A549 (cell line): ENCODE measurements at regions not wholly inside any gene's neighbourhood (a gene's known extent, or its start where the extent isn't known, plus 50 kb on each side); places are given as distances from the start of the nearest gene placed in this dataset.

Experiments
- ATAC-seq, 2 experiments: fragments of 200-7000 bp in 1 of 2; fragments of >200 bp in 1 of 2; cut with Nextera tagmentation in 1 of 2; cut with Tn5 transposase in 1 of 2; 3 replicates each; pipeline versions ENCODE4 v1.8.0 to v1.9.1; 2018 to 2020; ENCODE audit warnings: mild to moderate bottlenecking in 1 of 2, moderate library complexity in 1 of 2
- CTCF ChIA-PET: fragments of 300-600 bp; sonication (Branson Sonifier 250); formaldehyde crosslinking; extraction: SDS; loops from one replicate; lab custom pipeline; 2021; ENCODE audit warnings: antibody characterized with exemption, inconsistent platforms; lab: Yijun Ruan, JAX
- POLR2A ChIA-PET: fragments of 350-600 bp; formaldehyde crosslinking; extraction: SDS; loops from one replicate; lab custom pipeline; 2021; ENCODE audit warnings: antibody characterized with exemption, inconsistent platforms; lab: Yijun Ruan, JAX
- DNase-seq, 2 experiments: peaks; one replicate each; pipeline versions ENCODE4 v3.0.0 to v3.0.0-alpha.2; 2011 to 2016; ENCODE audit warnings: low read depth in 1 of 2, low spot score in 1 of 2
- FAIRE-seq: peaks from 2 replicates; lab custom pipeline; 2011; peaks lifted over from hg19 to GRCh38; lab: Jason Lieb, UNC
- H3K27ac ChIP-seq, 2 experiments: fragments of >200 bp; sonication (Bioruptor Twin); formaldehyde crosslinking; 3 replicates each; pipeline ENCODE4 v1.5.1; 2016 to 2017
- H3K4me1 ChIP-seq: fragments of >200 bp; sonication (Bioruptor Twin); formaldehyde crosslinking; 3 replicates; pipeline ENCODE4 v1.6.1; 2016
- H3K4me2 ChIP-seq: fragments of >200 bp; sonication (Bioruptor Twin); formaldehyde crosslinking; 3 replicates; pipeline ENCODE4 v1.6.1; 2016
- H3K4me3 ChIP-seq: fragments of >200 bp; sonication (Bioruptor Twin); formaldehyde crosslinking; 3 replicates; pipeline ENCODE4 v1.5.1; 2016
- H3K9me3 ChIP-seq: fragments of >200 bp; sonication (Bioruptor Twin); formaldehyde crosslinking; 3 replicates; pipeline ENCODE4 v1.6.1; 2016
- CBX8 ChIP-seq: fragments of 200-600 bp; sonication (generic); IDR thresholded peaks from 2 replicates; pipeline ENCODE4 v1.6.1; 2016
- CHD2 ChIP-seq: fragments of 150-350 bp; IDR thresholded peaks from 2 replicates; pipeline ENCODE4 v1.6.1; 2014; ENCODE audit warnings: low read length; ENCODE audit not compliant: partially characterized antibody
- EHMT2 ChIP-seq: fragments of 200-600 bp; sonication (generic); IDR thresholded peaks from 2 replicates; pipeline ENCODE4 v1.6.1; 2016; ENCODE audit warnings: antibody characterized with exemption, low read depth, mild to moderate bottlenecking, moderate library complexity
- FOXS1 ChIP-seq: fragments of 250-450 bp; sonication (Bioruptor Pico); IDR thresholded peaks from 2 replicates; pipeline ENCODE4 v1.5.0; 2020; ENCODE audit warnings: mild to moderate bottlenecking, moderate library complexity
- GATA3 ChIP-seq: IDR thresholded peaks from 2 replicates; pipeline ENCODE4 v1.6.1; 2012; ENCODE audit warnings: borderline replicate concordance
- HDAC2 ChIP-seq: fragments of 200-600 bp; sonication (generic); IDR thresholded peaks from 2 replicates; pipeline ENCODE4 v1.6.1; 2016
- HOXB13 ChIP-seq: fragments of 250-450 bp; sonication (Bioruptor Pico); IDR thresholded peaks from 2 replicates; pipeline ENCODE4 v1.5.0; 2020; ENCODE audit warnings: low read depth, mild to moderate bottlenecking, moderate library complexity
- NFE2L2 ChIP-seq: fragments of 150-350 bp; conservative IDR thresholded peaks from 2 replicates; pipeline ENCODE4 v1.6.1; 2014; ENCODE audit warnings: low read length
- NPAS2 ChIP-seq: fragments of 250-450 bp; sonication (Bioruptor Pico); IDR thresholded peaks from 2 replicates; pipeline ENCODE4 v1.8.0; 2022; ENCODE audit warnings: mild to moderate bottlenecking, moderate library complexity, borderline replicate concordance
- PHF8 ChIP-seq: fragments of 200-600 bp; sonication (generic); IDR thresholded peaks from 2 replicates; pipeline ENCODE4 v1.6.1; 2016; ENCODE audit warnings: low read depth, mild to moderate bottlenecking, antibody characterized with exemption, moderate library complexity, borderline replicate concordance
- POLR2AphosphoS2 ChIP-seq: conservative IDR thresholded peaks from 2 replicates; pipeline ENCODE4 v1.6.1; 2012; ENCODE audit warnings: low read length, improper control_type of control experiment, inconsistent platforms
- RAD21 ChIP-seq, 2 experiments: fragments of >200 bp in 1 of 2; sonication (Bioruptor Twin) in 1 of 2; formaldehyde crosslinking in 1 of 2; IDR thresholded peaks in 1 of 2; conservative IDR thresholded peaks in 1 of 2; 2 replicates in 1 of 2; 3 replicates in 1 of 2; pipeline ENCODE4 v1.6.1; 2012 to 2018; ENCODE audit warnings: inconsistent platforms in 1 of 2
- SREBF2 ChIP-seq: fragments of 450-650 bp; IDR thresholded peaks from 2 replicates; pipeline ENCODE4 v1.6.1; 2014; ENCODE audit warnings: mild to moderate bottlenecking, moderate library complexity
- TFCP2L1 ChIP-seq: fragments of 250-450 bp; sonication (Bioruptor Pico); IDR thresholded peaks from 2 replicates; pipeline ENCODE4 v1.5.0; 2021; ENCODE audit warnings: mild to moderate bottlenecking
- TP53 ChIP-seq: fragments of 250-450 bp; sonication (Bioruptor Pico); IDR thresholded peaks from 2 replicates; pipeline ENCODE4 v1.5.0; 2021; ENCODE audit warnings: mild to moderate bottlenecking, moderate library complexity
- WGBS: methylation state at CpG from one replicate; pipeline ENCODE4 v1.1.6; 2017; ENCODE audit errors: missing lambda C conversion rate; 5-methylcytosine and 5-hydroxymethylcytosine counted together
- TF ChIP-seq, protein P1 (sequence below): fragments of 250-450 bp; sonication (Bioruptor Pico); IDR thresholded peaks from 2 replicates; pipeline ENCODE4 v1.5.0; 2020; ENCODE audit warnings: low read depth, mild to moderate bottlenecking, moderate library complexity
- TF ChIP-seq, protein P2 (sequence below): IDR thresholded peaks from 2 replicates; pipeline ENCODE4 v1.6.1; 2012
- TF ChIP-seq, protein P3 (sequence below): IDR thresholded peaks from 2 replicates; pipeline ENCODE4 v1.6.1; 2012

DNA sequence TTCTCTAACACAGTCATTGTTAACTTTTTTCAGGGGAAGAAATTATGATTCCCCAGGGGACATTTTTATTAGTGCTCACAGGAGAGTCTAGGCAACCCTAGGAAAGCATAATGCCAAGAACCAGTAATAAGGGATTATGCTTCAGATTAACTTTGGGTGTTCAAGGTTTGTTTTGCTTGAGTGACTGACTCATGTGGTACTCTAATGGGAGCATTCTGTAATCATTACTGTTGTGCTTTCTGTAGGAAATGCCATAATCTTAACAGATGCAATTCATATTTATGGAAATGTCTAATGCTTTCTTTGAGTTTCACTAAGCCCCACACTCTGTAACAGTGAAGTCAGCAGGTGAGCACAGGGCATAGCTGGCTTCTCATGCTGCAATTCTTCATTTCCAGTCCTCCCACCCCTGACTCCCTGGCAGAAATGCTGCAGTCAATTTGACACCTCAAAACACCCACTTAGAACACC is 263.4 kb upstream of the MAN1A1 start:
- no peaks in the 10 kb centered on the region for H3K9me3 ChIP-seq
- no peak overlapping the region for H3K27ac ChIP-seq
- TF ChIP-seq, protein P1, sequence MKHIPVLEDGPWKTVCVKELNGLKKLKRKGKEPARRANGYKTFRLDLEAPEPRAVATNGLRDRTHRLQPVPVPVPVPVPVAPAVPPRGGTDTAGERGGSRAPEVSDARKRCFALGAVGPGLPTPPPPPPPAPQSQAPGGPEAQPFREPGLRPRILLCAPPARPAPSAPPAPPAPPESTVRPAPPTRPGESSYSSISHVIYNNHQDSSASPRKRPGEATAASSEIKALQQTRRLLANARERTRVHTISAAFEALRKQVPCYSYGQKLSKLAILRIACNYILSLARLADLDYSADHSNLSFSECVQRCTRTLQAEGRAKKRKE = no peak
- TF ChIP-seq SREBF2 = no peak
- TF ChIP-seq CHD2 = no peak
- no peak overlapping the region for H3K4me3 ChIP-seq
- ChIA-PET CTCF (no interaction called here), POLR2A (no interaction called here)
- H3K4me2 ChIP-seq = no peak overlapping the region
- FAIRE-seq (no peak), ATAC-seq (no peak), DNase-seq (no peak)
- H3K4me1 ChIP-seq = no peaks in the 10 kb centered on the region

DNA sequence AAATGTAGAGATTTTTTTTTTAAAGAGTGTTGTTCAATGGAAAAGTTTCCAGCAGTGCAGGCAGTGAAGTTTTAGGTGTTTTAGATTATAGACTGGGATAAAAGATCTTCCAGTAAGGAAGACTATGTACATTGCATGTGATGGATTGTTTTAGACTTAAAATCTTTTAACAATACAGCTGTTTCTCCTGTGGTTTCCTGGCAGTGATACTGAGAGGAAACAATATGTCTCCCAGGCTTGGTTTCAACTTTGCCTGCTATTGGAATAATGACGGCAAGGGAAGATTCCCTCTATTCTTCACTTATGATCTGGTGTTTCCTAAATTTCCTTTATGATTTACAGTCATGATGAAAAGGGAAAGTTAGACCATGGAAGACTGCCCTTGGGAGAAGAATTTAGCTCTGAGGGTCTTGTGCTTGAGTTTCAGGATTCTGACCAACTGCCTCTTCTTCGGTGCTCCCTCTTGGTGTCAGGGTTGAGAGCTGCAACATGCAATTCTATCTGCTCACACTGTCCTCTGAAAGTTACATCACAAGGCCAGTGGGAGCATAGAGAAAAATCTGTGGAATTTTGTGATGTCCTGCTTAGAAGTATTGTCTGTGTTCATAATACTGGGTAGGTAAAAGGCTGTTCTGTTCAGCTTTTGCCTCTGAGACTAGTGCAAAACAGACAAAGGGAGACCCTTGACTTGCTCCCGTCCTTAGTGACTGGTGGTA is 262.8 kb upstream of the MAN1A1 start:
- CTCF ChIA-PET = no interaction called here
- 0% methylated on average over 3 of the region's 3 CpGs for WGBS
- TF ChIP-seq CBX8 = no peak
- no peak for TF ChIP-seq HDAC2
- no peak for TF ChIP-seq TP53
- no peak for TF ChIP-seq FOXS1 (CRISPR knock-in tag)
- TF ChIP-seq SREBF2 = no peak
- no peak for TF ChIP-seq EHMT2
- no peak for TF ChIP-seq NPAS2 (CRISPR knock-in tag)
- TF ChIP-seq PHF8 = no peak
- no peak for TF ChIP-seq NFE2L2
- no peaks in the 10 kb centered on the region for H3K4me1 ChIP-seq
- POLR2A ChIA-PET = no interaction called here
- no peaks in the 10 kb centered on the region for H3K9me3 ChIP-seq
- no peak for DNase-seq
- no peak overlapping the region for H3K27ac ChIP-seq
- no peak overlapping the region for H3K4me3 ChIP-seq
- ATAC-seq = no peak
- no peak for FAIRE-seq
- H3K4me2 ChIP-seq = no peak overlapping the region

DNA sequence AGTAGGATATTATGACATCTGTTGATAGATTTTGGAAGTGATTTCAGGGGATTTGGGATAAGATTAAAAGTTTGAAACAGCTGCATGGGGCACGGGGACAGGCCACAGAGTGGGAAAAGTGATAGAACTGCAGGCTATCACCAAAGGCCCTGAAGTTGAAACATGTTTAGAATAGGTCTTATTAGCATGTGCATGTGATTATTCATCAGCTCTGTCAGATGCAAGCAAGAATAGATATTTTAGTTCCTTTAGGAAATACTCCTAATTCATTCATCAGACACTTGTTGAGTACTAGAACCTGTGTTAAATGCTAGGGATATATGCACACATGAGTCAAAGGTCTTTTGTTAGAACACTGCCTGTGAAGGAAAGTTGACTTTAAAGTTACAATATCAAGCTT is 261.2 kb upstream of the MAN1A1 start:
- Histone ChIP-seq H3K27ac (no peak overlapping the region), H3K4me1 (no peaks in the 10 kb centered on the region), H3K4me2 (no peak overlapping the region), H3K9me3 (no peaks in the 10 kb centered on the region), H3K4me3 (no peak overlapping the region)
- ChIA-PET CTCF (no interaction called here), POLR2A (no interaction called here)
- no peak for FAIRE-seq
- no peak for DNase-seq
- WGBS = 4% methylated on average over 1 of the region's 1 CpG
- TF ChIP-seq EHMT2 (no peak), GATA3 (no peak), NPAS2 (CRISPR knock-in tag) (no peak), FOXS1 (CRISPR knock-in tag) (no peak), RAD21 (conservative IDR thresholded peaks at IDR 0.05 in 1 of 2, IDR thresholded peaks at IDR 0.05 in 1 of 2) (no peak), TFCP2L1 (CRISPR knock-in tag) (no peak), POLR2AphosphoS2 (no peak), HOXB13 (CRISPR knock-in tag) (no peak)
- TF ChIP-seq, protein P2, sequence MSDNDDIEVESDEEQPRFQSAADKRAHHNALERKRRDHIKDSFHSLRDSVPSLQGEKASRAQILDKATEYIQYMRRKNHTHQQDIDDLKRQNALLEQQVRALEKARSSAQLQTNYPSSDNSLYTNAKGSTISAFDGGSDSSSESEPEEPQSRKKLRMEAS = no peak
- TF ChIP-seq, all 56 proteins: peak for 0
- ATAC-seq = no peak

DNA sequence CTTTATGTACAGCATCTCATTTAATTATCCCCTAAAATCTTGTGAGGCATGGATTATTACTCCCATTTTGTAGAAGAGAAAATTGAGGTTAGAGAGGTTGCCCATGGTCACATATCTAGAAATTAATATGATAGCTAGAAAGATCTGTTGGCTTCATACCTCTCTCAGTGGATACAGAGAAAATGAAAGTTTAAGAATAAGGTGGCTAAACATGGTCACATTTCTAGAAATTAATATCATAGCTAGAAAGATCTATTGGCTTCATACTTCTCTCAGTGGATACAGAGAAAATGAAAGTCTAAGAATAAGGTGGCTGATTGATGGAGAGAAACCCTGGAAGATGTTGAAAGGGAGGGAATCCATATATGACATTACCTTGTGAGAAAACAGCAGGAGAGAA is 260.7 kb upstream of the MAN1A1 start:
- POLR2A ChIA-PET = no interaction called here
- Histone ChIP-seq H3K4me2 (no peak overlapping the region), H3K9me3 (no peaks in the 10 kb centered on the region), H3K4me1 (no peaks in the 10 kb centered on the region), H3K4me3 (no peak overlapping the region), H3K27ac (no peak overlapping the region)
- DNase-seq (no peak), FAIRE-seq (no peak), ATAC-seq (no peak)
- CTCF ChIA-PET = no interaction called here
- TF ChIP-seq, protein P3, sequence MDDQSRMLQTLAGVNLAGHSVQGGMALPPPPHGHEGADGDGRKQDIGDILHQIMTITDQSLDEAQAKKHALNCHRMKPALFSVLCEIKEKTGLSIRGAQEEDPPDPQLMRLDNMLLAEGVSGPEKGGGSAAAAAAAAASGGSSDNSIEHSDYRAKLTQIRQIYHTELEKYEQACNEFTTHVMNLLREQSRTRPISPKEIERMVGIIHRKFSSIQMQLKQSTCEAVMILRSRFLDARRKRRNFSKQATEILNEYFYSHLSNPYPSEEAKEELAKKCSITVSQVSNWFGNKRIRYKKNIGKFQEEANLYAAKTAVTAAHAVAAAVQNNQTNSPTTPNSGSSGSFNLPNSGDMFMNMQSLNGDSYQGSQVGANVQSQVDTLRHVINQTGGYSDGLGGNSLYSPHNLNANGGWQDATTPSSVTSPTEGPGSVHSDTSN = no peak
- TF ChIP-seq, all 56 proteins: peak for 0
